Brain microvascular endothelial cell (primary cell): ENCODE measurements at regions not wholly inside any gene's neighbourhood (a gene's known extent, or its start where the extent isn't known, plus 50 kb on each side); places are given as distances from the start of the nearest gene placed in this dataset.

Experiments used
- DNase-seq: peaks from one replicate; pipeline ENCODE4 v3.0.0-alpha.2; 2020
- H3K27ac ChIP-seq: fragments of 250-450 bp; sonication (Bioruptor Pico); 2 replicates; pipeline ENCODE4 v1.5.1; 2020; ENCODE audit warnings: mild to moderate bottlenecking, moderate library complexity
- H3K27me3 ChIP-seq: fragments of 250-450 bp; sonication (Bioruptor Pico); replicated peaks from 2 replicates; pipeline ENCODE4 v1.5.1; 2020; ENCODE audit warnings: mild to moderate bottlenecking
- H3K36me3 ChIP-seq: fragments of 250-450 bp; sonication (Bioruptor Pico); replicated peaks from 2 replicates; pipeline ENCODE4 v1.5.1; 2020; ENCODE audit warnings: mild to moderate bottlenecking
- H3K4me3 ChIP-seq: 2 replicates; pipeline ENCODE4 v1.5.1; 2011; ENCODE audit warnings: low read depth, mild to moderate bottlenecking, control low read depth, low read length, moderate library complexity
- CTCF ChIP-seq: IDR thresholded peaks from 2 replicates; pipeline ENCODE4 v1.5.1; 2011; ENCODE audit warnings: low read depth, mild to moderate bottlenecking, moderate library complexity, low read length, control low read depth, inconsistent platforms; ENCODE audit errors: missing control alignments
- in situ Hi-C: cut with HindIII; loops from 2 replicates; pipeline ENCODE4 v1.10.0; 2017; ENCODE audit warnings: low sequenced_read_pairs, low pct_ligation_motif_present

GRCh38 chr6:18893540-18894269 lies 506.6 kb downstream of the RNF144B start:
- Histone ChIP-seq H3K27me3 (no peaks in the 10 kb centered on the region), H3K36me3 (no peaks in the 10 kb centered on the region), H3K27ac (no peak overlapping the region), H3K4me3 (no peak overlapping the region)
- DNase-seq: no peak
- TF ChIP-seq CTCF: no peak
- in situ Hi-C loops: no loop called here

- no peak for TF ChIP-seq CTCF
- Histone ChIP-seq H3K4me3 (no peak overlapping the region), H3K27me3 (no peaks in the 10 kb centered on the region), H3K27ac (no peak overlapping the region), H3K36me3 (no peaks in the 10 kb centered on the region)
- DNase-seq: no peak
- in situ Hi-C loops: no loop called here
Observed at GRCh38 chr6:18897350-18897749, 510.2 kb downstream of the RNF144B start.

- Histone ChIP-seq H3K36me3 (no peaks in the 10 kb centered on the region), H3K4me3 (no peak overlapping the region), H3K27me3 (no peaks in the 10 kb centered on the region), H3K27ac (no peak overlapping the region)
- TF ChIP-seq CTCF: no peak
- in situ Hi-C loops: no loop called here
- no peak for DNase-seq
Observed at GRCh38 chr6:18904681-18905080, 517.5 kb downstream of the RNF144B start.

GRCh38 chr6:18920701-18921100 lies 533.6 kb downstream of the RNF144B start:
- H3K27me3 ChIP-seq: no peaks in the 10 kb centered on the region
- TF ChIP-seq CTCF: no peak
- in situ Hi-C loops: no loop called here
- no peak overlapping the region for H3K27ac ChIP-seq
- no peak for DNase-seq
- H3K4me3 ChIP-seq: no peak overlapping the region
- no peaks in the 10 kb centered on the region for H3K36me3 ChIP-seq

- no peak for DNase-seq
- in situ Hi-C loops: no loop called here
- no peak overlapping the region for H3K4me3 ChIP-seq
Observed at GRCh38 chr6:18931086-18931485, 543.9 kb downstream of the RNF144B start.

More at GRCh38 chr6:18931086-18931485, 543.9 kb downstream of the RNF144B start:
- H3K27me3 ChIP-seq: no peaks in the 10 kb centered on the region
- H3K27ac ChIP-seq: no peak overlapping the region
- TF ChIP-seq CTCF: no peak
- H3K36me3 ChIP-seq: no peaks in the 10 kb centered on the region
